Spleen (tissue), 11 donors: ENCODE measurements at regions not wholly inside any gene's neighbourhood (a gene's known extent, or its start where the extent isn't known, plus 50 kb on each side); places are given as distances from the start of the nearest gene placed in this dataset.

Source experiments
- DNase-seq: peaks from one replicate; pipeline ENCODE4 v3.0.0-alpha.2; 2020
- H3K27ac ChIP-seq, 8 donors: fragments of 200-600 bp; sonication (generic) in 7 of 8; 1 replicate in 4 of 8; 2 replicates in 4 of 8; pipeline versions ENCODE4 v1.5.0 to v1.8.0; 2016 to 2021; ENCODE audit warnings: inconsistent platforms in 4 of 8, mild to moderate bottlenecking in 4 of 8, moderate library complexity in 1 of 8
- H3K27me3 ChIP-seq, 7 donors: fragments of 200-600 bp; sonication (generic) in 6 of 7; replicated peaks in 1 of 7; 1 replicate in 4 of 7; 2 replicates in 3 of 7; pipeline versions ENCODE4 v1.5.0 to v1.8.0; 2016 to 2021; ENCODE audit warnings: inconsistent platforms in 3 of 7, mild to moderate bottlenecking in 1 of 7
- H3K36me3 ChIP-seq, 6 donors: fragments of 200-600 bp; sonication (generic) in 5 of 6; 1 replicate in 4 of 6; 2 replicates in 2 of 6; pipeline versions ENCODE4 v1.5.0 to v1.8.0; 2016 to 2021; ENCODE audit warnings: inconsistent platforms in 2 of 6
- H3K4me1 ChIP-seq, 6 donors: fragments of 200-600 bp; sonication (generic) in 5 of 6; 1 replicate in 3 of 6; 2 replicates in 3 of 6; pipeline versions ENCODE4 v1.5.0 to v1.8.0; 2016 to 2021; ENCODE audit warnings: inconsistent platforms in 3 of 6
- H3K4me3 ChIP-seq, 8 donors: fragments of 200-600 bp; sonication (generic) in 7 of 8; 1 replicate in 4 of 8; 2 replicates in 4 of 8; pipeline versions ENCODE4 v1.5.0 to v1.8.0; 2016 to 2021; ENCODE audit warnings: inconsistent platforms in 4 of 8, mild to moderate bottlenecking in 4 of 8, moderate library complexity in 2 of 8
- H3K9me3 ChIP-seq, 8 donors: fragments of 200-600 bp; sonication (generic) in 7 of 8; 1 replicate in 4 of 8; 2 replicates in 4 of 8; pipeline versions ENCODE4 v1.5.0 to v1.8.0; 2016 to 2021; ENCODE audit warnings: inconsistent platforms in 4 of 8
- CTCF ChIP-seq, 11 experiments: fragments of 200-600 bp in 7 of 11; fragments of 450-650 bp in 4 of 11; sonication (generic) in 4 of 11; IDR thresholded peaks in 8 of 11; conservative IDR thresholded peaks in 3 of 11; 1 replicate in 7 of 11; 2 replicates in 4 of 11; pipeline versions ENCODE4 v1.4.0 to v1.8.0; 2016 to 2021; ENCODE audit warnings: antibody characterized with exemption in 11 of 11, inconsistent platforms in 4 of 11, mild to moderate bottlenecking in 1 of 11
- POLR2A ChIP-seq, 3 donors: fragments of 450-650 bp; IDR thresholded peaks; one replicate each; pipeline ENCODE4 v1.5.1; 2017; ENCODE audit warnings: antibody characterized with exemption in 3 of 3, mild to moderate bottlenecking in 1 of 3
- POLR2AphosphoS5 ChIP-seq, 3 donors: sonication (generic); formaldehyde crosslinking; IDR thresholded peaks; one replicate each; pipeline ENCODE4 v1.5.1; 2017; ENCODE audit warnings: antibody characterized with exemption in 3 of 3
- WGBS, 5 donors: extraction: QIAGEN DNeasy Blood & Tissue Kit in 3 of 5; methylation state at CpG; one replicate each; pipeline versions ENCODE4 v1.1.5 to v1.1.7; 2013 to 2018; 5-methylcytosine and 5-hydroxymethylcytosine counted together
- intact Hi-C: fragments of 100-400 bp; cut with DNase I; formaldehyde crosslinking; loops from one replicate; pipeline ENCODE4 v1.15.0; 2023; ENCODE audit warnings: low total_unique reads
- donor health status: healthy with polysubstance abuse.
- donor health status: DM: no; HTN: no; CAD: no; lungs with moderate emphysema.
- donor health status: DM: no; HTN: no; CAD: no.
- donor health status: Bipolar disorder and iron deficiency.
- donor health status: healthy.
- donor health status: DM: no; HTN: no; CAD: no.
- donor health status: DM: yes; HTN: yes; CAD: no.

GRCh38 chr6:17218023-17218748, 63.0 kb upstream of the RBM24 start:
- Histone ChIP-seq H3K27me3 (no peaks in the 10 kb centered on the region), H3K9me3 (peaks cover 0 to 12% (median 3%) of the 10 kb centered on the region in 8 donors), H3K4me1 (peaks cover 0 to 4% (median 0%) of the 10 kb centered on the region in 6 donors), H3K27ac (no peak overlapping the region), H3K36me3 (no peaks in the 10 kb centered on the region), H3K4me3 (no peak overlapping the region)
- 63 to 72% (median 68%) methylated on average over 6 of the region's 6 CpGs for WGBS, 5 donors
- TF ChIP-seq CTCF (IDR thresholded peaks at IDR 0.05 in 8 of 11, conservative IDR thresholded peaks at IDR 0.05 in 3 of 11) (no peak), POLR2A (IDR thresholded peaks at IDR 0.05) (no peak), POLR2AphosphoS5 (IDR thresholded peaks at IDR 0.05) (no peak)
- intact Hi-C loops: no loop called here
- DNase-seq: no peak

DNA sequence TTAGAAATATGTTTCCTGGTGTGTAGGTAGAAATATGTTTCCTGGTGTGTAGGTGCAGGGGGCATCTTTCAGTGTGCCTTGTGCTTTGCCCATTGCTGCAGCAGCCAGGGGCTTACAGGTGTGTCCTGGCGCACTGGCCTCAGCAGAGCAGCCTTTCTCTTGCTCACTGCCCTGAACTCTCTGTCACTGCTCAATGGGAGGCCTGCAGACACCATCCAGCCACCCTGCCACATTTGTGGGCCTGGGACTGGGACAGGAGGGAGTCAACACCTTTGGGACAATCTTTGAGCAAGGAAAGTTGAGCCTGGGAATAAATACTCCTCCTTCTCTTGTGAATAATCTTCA, 62.4 kb upstream of the RBM24 start:
- Histone ChIP-seq H3K36me3 (no peaks in the 10 kb centered on the region), H3K4me1 (peaks cover 0 to 4% (median 0%) of the 10 kb centered on the region in 6 donors), H3K4me3 (no peak overlapping the region), H3K27me3 (no peaks in the 10 kb centered on the region), H3K9me3 (peaks cover 0 to 12% (median 3%) of the 10 kb centered on the region in 8 donors), H3K27ac (no peak overlapping the region)
- TF ChIP-seq CTCF (IDR thresholded peaks at IDR 0.05 in 8 of 11, conservative IDR thresholded peaks at IDR 0.05 in 3 of 11) (no peak), POLR2A (IDR thresholded peaks at IDR 0.05) (no peak), POLR2AphosphoS5 (IDR thresholded peaks at IDR 0.05) (no peak)
- no peak for DNase-seq
- intact Hi-C loops: no loop called here
- 50 to 94% (median 86%) methylated on average over 1 of the region's 1 CpG for WGBS, 5 donors

DNA sequence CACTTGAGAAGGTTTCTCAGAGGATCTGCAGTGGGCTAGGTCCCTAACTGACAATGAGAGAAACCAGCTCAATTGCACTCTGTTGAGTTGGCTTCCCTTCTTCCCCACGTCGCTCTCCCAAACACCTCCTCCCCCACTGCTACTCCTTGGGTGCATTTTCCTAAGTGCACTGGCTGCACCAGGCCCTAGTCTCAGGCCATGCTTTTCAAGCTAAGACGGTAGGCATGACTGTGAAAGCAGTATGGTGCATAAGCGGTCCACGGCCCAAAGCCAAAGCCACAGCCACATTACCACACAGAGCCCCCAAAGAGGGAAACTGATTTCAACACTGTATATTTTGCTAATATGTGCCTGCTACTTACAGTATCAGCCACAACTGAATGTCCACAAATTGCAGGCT, 62.1 kb upstream of the RBM24 start:
- Histone ChIP-seq H3K4me3 (no peak overlapping the region), H3K27ac (no peak overlapping the region), H3K4me1 (peaks cover 0 to 4% (median 0%) of the 10 kb centered on the region in 6 donors), H3K36me3 (no peaks in the 10 kb centered on the region), H3K9me3 (peaks cover 0 to 12% (median 3%) of the 10 kb centered on the region in 8 donors), H3K27me3 (no peaks in the 10 kb centered on the region)
- WGBS, 5 donors: 64 to 82% (median 76%) methylated on average over 5 of the region's 5 CpGs
- TF ChIP-seq CTCF (IDR thresholded peaks at IDR 0.05 in 8 of 11, conservative IDR thresholded peaks at IDR 0.05 in 3 of 11): no peak
- TF ChIP-seq POLR2AphosphoS5 (IDR thresholded peaks at IDR 0.05): no peak
- TF ChIP-seq POLR2A (IDR thresholded peaks at IDR 0.05): no peak
- DNase-seq: no peak
- intact Hi-C loops: no loop called here

DNA sequence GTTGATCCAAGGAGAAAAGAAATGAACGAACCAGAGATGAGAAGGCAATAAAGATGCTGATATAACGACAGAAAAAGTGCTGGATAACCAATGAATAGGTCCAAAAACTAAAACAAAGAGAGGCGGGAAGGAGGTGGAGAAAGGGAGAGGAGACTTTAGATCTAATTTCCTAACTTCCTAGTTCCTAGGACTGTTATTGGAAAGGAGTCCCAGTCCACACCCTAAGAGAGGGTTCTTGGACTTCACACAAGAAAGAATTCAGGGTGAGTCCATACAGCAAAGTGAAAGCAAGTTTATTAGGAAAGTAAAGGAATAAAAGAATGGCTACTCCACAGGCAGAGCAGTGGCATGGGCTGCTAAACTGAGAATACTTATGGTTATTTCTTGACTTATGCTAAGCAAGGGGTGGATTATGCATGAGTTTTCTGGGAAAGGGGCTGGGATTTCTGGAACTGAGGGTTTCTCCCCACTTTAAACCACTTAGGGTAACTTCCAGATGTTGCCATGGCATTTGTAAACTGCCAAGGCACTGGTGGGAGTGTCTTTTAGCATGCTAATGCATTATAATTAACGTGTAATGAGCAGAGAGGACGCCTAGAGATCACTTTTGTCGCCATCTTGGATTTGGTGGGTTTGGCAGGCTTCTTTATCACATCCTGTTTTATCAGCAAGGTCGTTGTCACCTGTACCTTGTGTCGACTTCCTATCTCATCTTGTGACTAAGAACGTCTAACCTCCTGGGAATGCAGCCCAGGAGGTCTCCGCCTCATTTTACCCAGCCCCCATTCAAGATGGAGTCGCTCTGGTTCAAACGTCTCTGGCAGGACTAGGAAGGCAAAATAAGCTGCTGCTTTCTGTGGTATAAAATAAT, 60.9 kb upstream of the RBM24 start:
- Histone ChIP-seq H3K27me3 (no peaks in the 10 kb centered on the region), H3K4me1 (peaks cover 0 to 4% (median 0%) of the 10 kb centered on the region in 6 donors), H3K9me3 (peaks cover 0 to 12% (median 3%) of the 10 kb centered on the region in 8 donors), H3K4me3 (no peak overlapping the region), H3K27ac (no peak overlapping the region), H3K36me3 (no peaks in the 10 kb centered on the region)
- DNase-seq: no peak
- TF ChIP-seq POLR2AphosphoS5 (IDR thresholded peaks at IDR 0.05): no peak
- TF ChIP-seq POLR2A (IDR thresholded peaks at IDR 0.05): no peak
- no peak for TF ChIP-seq CTCF (IDR thresholded peaks at IDR 0.05 in 8 of 11, conservative IDR thresholded peaks at IDR 0.05 in 3 of 11)
- intact Hi-C loops: no loop called here
- 75 to 84% (median 77%) methylated on average over 12 of the region's 12 CpGs for WGBS, 5 donors
